ENCODE measurements at regions not wholly inside any gene's neighbourhood (a gene's known extent, or its start where the extent isn't known, plus 50 kb on each side); places are given as distances from the start of the nearest gene placed in this dataset.

DNA sequence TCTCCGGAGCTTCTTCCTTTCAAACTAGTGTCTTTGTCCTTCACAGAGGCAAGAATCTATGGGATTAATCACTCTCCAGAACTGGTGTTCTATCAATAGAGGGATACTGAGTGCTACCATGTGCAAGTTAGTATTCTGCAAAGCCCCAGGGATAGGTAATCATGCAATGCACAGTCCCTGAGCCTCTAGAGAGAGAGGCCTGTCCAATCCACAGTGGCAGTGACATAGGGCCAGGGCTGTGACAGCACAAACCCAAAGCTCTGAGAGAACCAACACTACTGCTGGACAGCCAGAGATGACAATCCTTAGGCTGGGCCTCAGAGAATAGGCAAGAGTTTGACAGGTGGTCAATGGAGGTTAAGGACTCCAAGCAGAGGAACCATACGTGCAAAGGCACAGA, 66.8 kb upstream of the USP47 start:
- no peak for TF ChIP-seq CTCF (IDR thresholded peaks at IDR 0.05)
- TF ChIP-seq ZFX (IDR thresholded peaks at IDR 0.05; ENCODE audit: borderline replicate concordance): no peak
